Esophagus muscularis mucosa (tissue), 4 donors: ENCODE measurements at regions not wholly inside any gene's neighbourhood (a gene's known extent, or its start where the extent isn't known, plus 50 kb on each side); places are given as distances from the start of the nearest gene placed in this dataset.

ENCODE experiments used
- DNase-seq: peaks from one replicate; pipeline ENCODE4 v3.0.0-alpha.2; 2017; ENCODE audit errors: extremely low spot score
- H3K27ac ChIP-seq, 4 donors: fragments of 200-600 bp; sonication (generic); replicated peaks in 1 of 4; 1 replicate in 3 of 4; 2 replicates in 1 of 4; pipeline ENCODE4 v1.5.1; 2016 to 2019; ENCODE audit warnings: mild to moderate bottlenecking in 1 of 4
- H3K27me3 ChIP-seq, 4 donors: fragments of 200-600 bp; sonication (generic); one replicate each; pipeline versions ENCODE4 v1.5.1 to v1.6.0; 2016 to 2019
- H3K36me3 ChIP-seq, 4 donors: fragments of 200-600 bp; sonication (generic); one replicate each; pipeline ENCODE4 v1.5.1; 2016 to 2019
- H3K4me1 ChIP-seq, 4 donors: fragments of 200-600 bp; sonication (generic); one replicate each; pipeline ENCODE4 v1.5.1; 2016 to 2019
- H3K4me3 ChIP-seq, 4 donors: fragments of 200-600 bp; sonication (generic); 1 replicate in 2 of 4; 2 replicates in 2 of 4; pipeline ENCODE4 v1.5.1; 2016 to 2019; ENCODE audit warnings: mild to moderate bottlenecking in 4 of 4, moderate library complexity in 1 of 4
- H3K9me3 ChIP-seq, 4 donors: fragments of 200-600 bp; sonication (generic); 1 replicate in 3 of 4; 2 replicates in 1 of 4; pipeline ENCODE4 v1.5.1; 2016 to 2019
- EP300 ChIP-seq: sonication (generic); formaldehyde crosslinking; IDR thresholded peaks from one replicate; pipeline ENCODE4 v1.6.1; 2017; ENCODE audit warnings: antibody characterized with exemption
- POLR2A ChIP-seq: fragments of 450-650 bp; IDR thresholded peaks from one replicate; pipeline ENCODE4 v1.6.1; 2017; ENCODE audit warnings: antibody characterized with exemption, moderate library complexity, mild to moderate bottlenecking, low read depth
- POLR2AphosphoS5 ChIP-seq, 2 donors: sonication (generic); formaldehyde crosslinking; IDR thresholded peaks; one replicate each; pipeline ENCODE4 v1.6.1; 2017; ENCODE audit warnings: antibody characterized with exemption in 2 of 2
- WGBS: methylation state at CpG from one replicate; pipeline ENCODE4 v1.1.5; 2018; 5-methylcytosine and 5-hydroxymethylcytosine counted together
- intact Hi-C: fragments of 100-400 bp; cut with DNase I; formaldehyde crosslinking; loops from one replicate; pipeline ENCODE4 v1.15.1; 2023
- TF ChIP-seq, protein P1 (sequence below), 3 experiments: fragments of 200-600 bp in 2 of 3; fragments of 450-650 bp in 1 of 3; sonication (generic) in 2 of 3; IDR thresholded peaks; one replicate each; pipeline ENCODE4 v1.5.1; 2017 to 2019; ENCODE audit warnings: antibody characterized with exemption in 3 of 3, mild to moderate bottlenecking in 2 of 3, moderate library complexity in 1 of 3

DNA sequence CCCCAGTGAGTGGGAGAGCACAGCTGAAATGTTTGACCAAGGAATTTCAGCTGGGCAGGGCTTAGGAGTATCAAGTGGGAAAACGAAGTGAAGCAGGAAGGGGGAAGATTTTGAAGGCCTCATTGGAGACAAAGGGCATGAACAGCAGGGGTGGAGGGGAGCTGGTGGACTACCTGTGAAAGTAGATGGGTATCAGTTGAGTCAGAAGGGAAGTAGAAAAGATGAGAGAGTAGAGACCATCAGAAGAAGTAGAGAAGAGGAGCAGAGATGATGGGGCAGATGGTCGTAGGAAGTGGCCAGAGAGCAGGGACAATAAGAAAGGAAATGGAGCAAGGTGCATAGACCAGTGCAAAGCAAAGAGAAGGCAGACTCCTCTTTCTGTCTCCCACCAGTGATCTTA lies 189.0 kb upstream of the RUNX1 start:
- 86% methylated on average over 2 of the region's 2 CpGs for WGBS
- Histone ChIP-seq H3K36me3 (no peaks in the 10 kb centered on the region), H3K4me1 (peaks cover 0 to 7% (median 0%) of the 10 kb centered on the region in 4 donors), H3K9me3 (no peaks in the 10 kb centered on the region), H3K27ac (no peak overlapping the region), H3K4me3 (no peak overlapping the region), H3K27me3 (no peaks in the 10 kb centered on the region)
- TF ChIP-seq POLR2A = no peak
- TF ChIP-seq, protein P1, sequence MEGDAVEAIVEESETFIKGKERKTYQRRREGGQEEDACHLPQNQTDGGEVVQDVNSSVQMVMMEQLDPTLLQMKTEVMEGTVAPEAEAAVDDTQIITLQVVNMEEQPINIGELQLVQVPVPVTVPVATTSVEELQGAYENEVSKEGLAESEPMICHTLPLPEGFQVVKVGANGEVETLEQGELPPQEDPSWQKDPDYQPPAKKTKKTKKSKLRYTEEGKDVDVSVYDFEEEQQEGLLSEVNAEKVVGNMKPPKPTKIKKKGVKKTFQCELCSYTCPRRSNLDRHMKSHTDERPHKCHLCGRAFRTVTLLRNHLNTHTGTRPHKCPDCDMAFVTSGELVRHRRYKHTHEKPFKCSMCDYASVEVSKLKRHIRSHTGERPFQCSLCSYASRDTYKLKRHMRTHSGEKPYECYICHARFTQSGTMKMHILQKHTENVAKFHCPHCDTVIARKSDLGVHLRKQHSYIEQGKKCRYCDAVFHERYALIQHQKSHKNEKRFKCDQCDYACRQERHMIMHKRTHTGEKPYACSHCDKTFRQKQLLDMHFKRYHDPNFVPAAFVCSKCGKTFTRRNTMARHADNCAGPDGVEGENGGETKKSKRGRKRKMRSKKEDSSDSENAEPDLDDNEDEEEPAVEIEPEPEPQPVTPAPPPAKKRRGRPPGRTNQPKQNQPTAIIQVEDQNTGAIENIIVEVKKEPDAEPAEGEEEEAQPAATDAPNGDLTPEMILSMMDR (IDR thresholded peaks at IDR 0.05) = no peak
- no peak for TF ChIP-seq EP300
- no peak for TF ChIP-seq POLR2AphosphoS5 (IDR thresholded peaks at IDR 0.05)
- DNase-seq = no peak
- intact Hi-C loops = no loop called here

DNA sequence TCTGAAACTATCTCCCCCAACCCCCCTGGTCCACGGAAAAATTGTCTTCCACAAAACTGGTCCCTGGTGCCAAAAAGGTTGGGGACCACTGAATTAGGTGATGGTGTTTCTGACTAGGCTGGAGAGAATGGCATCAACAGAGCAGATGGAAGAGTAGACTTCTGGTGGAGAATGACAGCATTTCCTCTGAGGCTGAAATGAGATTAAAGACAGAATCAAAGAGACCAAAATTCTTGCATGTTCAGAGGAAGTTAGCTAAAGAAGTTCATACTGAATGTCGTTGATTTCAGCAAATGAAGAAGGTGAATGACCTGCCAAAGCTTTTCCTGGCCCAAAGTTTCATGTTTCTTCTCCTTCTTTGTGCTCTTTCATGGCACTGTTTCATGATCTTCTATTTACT lies 188.2 kb upstream of the RUNX1 start:
- H3K4me3 ChIP-seq = no peak overlapping the region
- intact Hi-C loops = no loop called here
- no peaks in the 10 kb centered on the region for H3K36me3 ChIP-seq
- H3K27ac ChIP-seq = no peak overlapping the region
- TF ChIP-seq, protein P1 (IDR thresholded peaks at IDR 0.05) = no peak
- TF ChIP-seq EP300 (no peak), POLR2AphosphoS5 (IDR thresholded peaks at IDR 0.05) (no peak), POLR2A (no peak)
- H3K4me1 ChIP-seq = peaks cover 0 to 7% (median 0%) of the 10 kb centered on the region in 4 donors
- H3K27me3 ChIP-seq = no peaks in the 10 kb centered on the region
- DNase-seq = no peak
- WGBS = 85% methylated on average over 2 of the region's 2 CpGs
- H3K9me3 ChIP-seq = no peaks in the 10 kb centered on the region

- Histone ChIP-seq H3K9me3 (no peaks in the 10 kb centered on the region), H3K27me3 (no peaks in the 10 kb centered on the region), H3K27ac (no peak overlapping the region), H3K36me3 (no peaks in the 10 kb centered on the region), H3K4me1 (peaks cover 0 to 7% (median 0%) of the 10 kb centered on the region in 4 donors), H3K4me3 (no peak overlapping the region)
- TF ChIP-seq POLR2A = no peak
- TF ChIP-seq, protein P1 (IDR thresholded peaks at IDR 0.05) = no peak
- TF ChIP-seq EP300 = no peak
- TF ChIP-seq POLR2AphosphoS5 (IDR thresholded peaks at IDR 0.05) = no peak
- 90% methylated on average over 1 of the region's 1 CpG for WGBS
- intact Hi-C loops = no loop called here
- no peak for DNase-seq
These were observed 187.0 kb upstream of the RUNX1 start for GRCh38 chr21:35236090-35236489.

GRCh38 chr21:35234725-35235124 lies 185.6 kb upstream of the RUNX1 start:
- Histone ChIP-seq H3K9me3 (no peaks in the 10 kb centered on the region), H3K27ac (no peak overlapping the region), H3K27me3 (no peaks in the 10 kb centered on the region), H3K4me1 (peaks cover 0 to 4% (median 0%) of the 10 kb centered on the region in 4 donors), H3K4me3 (no peak overlapping the region), H3K36me3 (no peaks in the 10 kb centered on the region)
- no peak for DNase-seq
- intact Hi-C loops = no loop called here
- TF ChIP-seq POLR2AphosphoS5 (IDR thresholded peaks at IDR 0.05) = no peak
- TF ChIP-seq, protein P1 (IDR thresholded peaks at IDR 0.05) = no peak
- TF ChIP-seq POLR2A = no peak
- no peak for TF ChIP-seq EP300
- 63% methylated on average over 5 of the region's 5 CpGs for WGBS

GRCh38 chr21:35233756-35234155 lies 184.7 kb upstream of the RUNX1 start:
- TF ChIP-seq, protein P1 (IDR thresholded peaks at IDR 0.05) = no peak
- TF ChIP-seq EP300 (no peak), POLR2A (no peak), POLR2AphosphoS5 (IDR thresholded peaks at IDR 0.05) (no peak)
- H3K27ac ChIP-seq = no peak overlapping the region
- no peaks in the 10 kb centered on the region for H3K9me3 ChIP-seq
- H3K4me3 ChIP-seq = no peak overlapping the region
- no peak for DNase-seq
- intact Hi-C loops = no loop called here
- no peaks in the 10 kb centered on the region for H3K27me3 ChIP-seq
- H3K4me1 ChIP-seq = no peaks in the 10 kb centered on the region
- 88% methylated on average over 3 of the region's 3 CpGs for WGBS
- H3K36me3 ChIP-seq = no peaks in the 10 kb centered on the region
